ENCODE measurements at regions not wholly inside any gene's neighbourhood (a gene's known extent, or its start where the extent isn't known, plus 50 kb on each side); places are given as distances from the start of the nearest gene placed in this dataset.

GRCh38 chrX:40411340-40412111 lies 169.2 kb upstream of the ATP6AP2 start:
- Mint-ChIP-seq H3K4me1 (ENCODE audit: unreplicated experiment) (no peaks in the 10 kb centered on the region), H3K36me3 (no peaks in the 10 kb centered on the region), H3K27ac (no peak overlapping the region), H3K4me3 (no peak overlapping the region), H3K9me3 (peaks cover 21% of the 10 kb centered on the region), H3K27me3 (no peaks in the 10 kb centered on the region)
- no peak for DNase-seq (ENCODE audit: extremely low spot score, unreplicated experiment)
- TF ChIP-seq CTCF (conservative IDR thresholded peaks at IDR 0.05), result no peak

- no peak for TF ChIP-seq CTCF (conservative IDR thresholded peaks at IDR 0.05)
- peaks cover 4% of the 10 kb centered on the region for H3K4me1 Mint-ChIP-seq (ENCODE audit: unreplicated experiment)
- no peak overlapping the region for H3K27ac Mint-ChIP-seq
- no peak overlapping the region for H3K4me3 Mint-ChIP-seq
- H3K27me3 Mint-ChIP-seq, result no peaks in the 10 kb centered on the region
- peaks cover 21% of the 10 kb centered on the region for H3K9me3 Mint-ChIP-seq
- no peaks in the 10 kb centered on the region for H3K36me3 Mint-ChIP-seq
- no peak for DNase-seq (ENCODE audit: extremely low spot score, unreplicated experiment)
Measured at GRCh38 chrX:40410859-40411258, 169.9 kb upstream of the ATP6AP2 start.

- H3K36me3 Mint-ChIP-seq, result no peaks in the 10 kb centered on the region
- no peak overlapping the region for H3K4me3 Mint-ChIP-seq
- peaks cover 5% of the 10 kb centered on the region for H3K4me1 Mint-ChIP-seq (ENCODE audit: unreplicated experiment)
- H3K27ac Mint-ChIP-seq, result no peak overlapping the region
- TF ChIP-seq CTCF (conservative IDR thresholded peaks at IDR 0.05), result no peak
- no peaks in the 10 kb centered on the region for H3K27me3 Mint-ChIP-seq
- DNase-seq (ENCODE audit: extremely low spot score, unreplicated experiment), result no peak
- peaks cover 16% of the 10 kb centered on the region for H3K9me3 Mint-ChIP-seq
Measured at GRCh38 chrX:40406330-40406859, 174.4 kb upstream of the ATP6AP2 start.

- peaks cover 13% of the 10 kb centered on the region for H3K9me3 Mint-ChIP-seq
- no peaks in the 10 kb centered on the region for H3K36me3 Mint-ChIP-seq
- H3K4me1 Mint-ChIP-seq (ENCODE audit: unreplicated experiment), result peaks cover 5% of the 10 kb centered on the region
- no peaks in the 10 kb centered on the region for H3K27me3 Mint-ChIP-seq
- H3K27ac Mint-ChIP-seq, result no peak overlapping the region
- DNase-seq (ENCODE audit: extremely low spot score, unreplicated experiment), result no peak
- H3K4me3 Mint-ChIP-seq, result no peak overlapping the region
- TF ChIP-seq CTCF (conservative IDR thresholded peaks at IDR 0.05), result no peak
Measured at GRCh38 chrX:40405399-40405798, 175.4 kb upstream of the ATP6AP2 start.

GRCh38 chrX:40403757-40404156 lies 177.0 kb upstream of the ATP6AP2 start:
- Mint-ChIP-seq H3K27me3 (no peaks in the 10 kb centered on the region), H3K27ac (no peak overlapping the region), H3K9me3 (peaks cover 9% of the 10 kb centered on the region), H3K4me1 (ENCODE audit: unreplicated experiment) (peaks cover 5% of the 10 kb centered on the region), H3K4me3 (no peak overlapping the region), H3K36me3 (no peaks in the 10 kb centered on the region)
- no peak for TF ChIP-seq CTCF (conservative IDR thresholded peaks at IDR 0.05)
- no peak for DNase-seq (ENCODE audit: extremely low spot score, unreplicated experiment)
